ENCODE measurements at regions not wholly inside any gene's neighbourhood (a gene's known extent, or its start where the extent isn't known, plus 50 kb on each side); places are given as distances from the start of the nearest gene placed in this dataset.

DNA sequence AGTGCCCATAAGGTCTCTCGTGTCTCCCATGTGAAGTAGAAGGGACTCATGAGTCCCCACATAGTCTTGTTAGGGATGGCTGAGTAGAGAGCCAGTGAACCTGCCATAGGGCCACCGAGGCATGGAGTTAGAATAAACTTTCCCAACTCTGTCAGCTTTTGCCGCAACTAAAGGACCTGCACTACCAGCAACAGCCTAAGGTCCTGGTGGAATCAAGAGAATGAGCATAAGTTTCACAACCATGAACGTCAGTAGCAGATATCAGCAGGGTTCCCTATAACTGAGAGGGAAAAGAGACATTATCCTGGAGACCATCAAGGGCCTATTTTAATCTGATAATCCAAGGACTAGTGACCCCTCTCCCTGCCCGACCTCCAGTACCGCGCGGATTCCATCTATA is 60.3 kb upstream of the FNDC3B start (continued):
- no peak for TF ChIP-seq EZH2 (IDR thresholded peaks at IDR 0.05; ENCODE audit: low read depth, unreplicated experiment)
- TF ChIP-seq ZNF331 (CRISPR knock-in tag; IDR thresholded peaks at IDR 0.05; ENCODE audit: low read depth): no peak
- no peak for TF ChIP-seq NANOG (IDR thresholded peaks at IDR 0.05; ENCODE audit: borderline replicate concordance)
- TF ChIP-seq, protein P1, sequence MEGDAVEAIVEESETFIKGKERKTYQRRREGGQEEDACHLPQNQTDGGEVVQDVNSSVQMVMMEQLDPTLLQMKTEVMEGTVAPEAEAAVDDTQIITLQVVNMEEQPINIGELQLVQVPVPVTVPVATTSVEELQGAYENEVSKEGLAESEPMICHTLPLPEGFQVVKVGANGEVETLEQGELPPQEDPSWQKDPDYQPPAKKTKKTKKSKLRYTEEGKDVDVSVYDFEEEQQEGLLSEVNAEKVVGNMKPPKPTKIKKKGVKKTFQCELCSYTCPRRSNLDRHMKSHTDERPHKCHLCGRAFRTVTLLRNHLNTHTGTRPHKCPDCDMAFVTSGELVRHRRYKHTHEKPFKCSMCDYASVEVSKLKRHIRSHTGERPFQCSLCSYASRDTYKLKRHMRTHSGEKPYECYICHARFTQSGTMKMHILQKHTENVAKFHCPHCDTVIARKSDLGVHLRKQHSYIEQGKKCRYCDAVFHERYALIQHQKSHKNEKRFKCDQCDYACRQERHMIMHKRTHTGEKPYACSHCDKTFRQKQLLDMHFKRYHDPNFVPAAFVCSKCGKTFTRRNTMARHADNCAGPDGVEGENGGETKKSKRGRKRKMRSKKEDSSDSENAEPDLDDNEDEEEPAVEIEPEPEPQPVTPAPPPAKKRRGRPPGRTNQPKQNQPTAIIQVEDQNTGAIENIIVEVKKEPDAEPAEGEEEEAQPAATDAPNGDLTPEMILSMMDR (conservative IDR thresholded peaks at IDR 0.05; ENCODE audit: low read depth in 2 of 2): no peak
- no peak for TF ChIP-seq CREB1 (CRISPR knock-in tag; IDR thresholded peaks at IDR 0.05; ENCODE audit: low read depth)

DNA sequence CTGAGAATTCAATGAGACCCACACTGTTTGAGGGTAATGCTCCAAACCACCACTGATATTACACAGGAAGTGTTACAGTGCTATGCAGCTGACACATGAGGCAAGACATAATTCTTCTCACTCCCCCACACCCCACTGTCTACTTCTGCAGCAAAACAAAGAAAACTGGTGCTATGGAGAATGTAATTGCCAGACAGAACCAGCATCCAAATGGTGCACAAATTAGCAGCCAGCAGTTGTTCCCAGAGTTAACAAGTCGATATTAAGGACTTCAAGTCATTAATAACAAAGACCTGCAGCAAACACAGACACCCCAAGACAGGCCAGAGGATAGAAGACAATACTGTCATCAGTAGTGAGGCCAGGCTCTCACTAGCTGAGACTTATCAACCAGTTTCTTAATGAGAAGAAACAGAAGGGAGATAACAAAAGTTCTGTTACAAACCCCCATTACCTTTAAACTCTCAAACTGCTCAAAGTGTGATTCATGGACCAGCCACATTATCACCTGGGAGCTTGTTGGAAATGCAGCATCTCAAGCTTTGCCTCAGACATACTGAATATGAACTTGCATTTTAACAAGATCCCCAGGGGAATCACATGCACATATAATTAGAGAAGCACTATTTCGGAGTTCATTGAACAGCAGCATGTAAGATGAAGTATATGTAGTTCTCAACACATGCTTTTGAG is 58.7 kb upstream of the FNDC3B start:
- Mint-ChIP-seq H3K9me3 (no peaks in the 10 kb centered on the region), H3K4me1 (no peaks in the 10 kb centered on the region), H3K27me3 (ENCODE audit: insufficient read depth, low read depth, poor library complexity) (peaks cover 3% of the 10 kb centered on the region), H3K36me3 (ENCODE audit: low read depth) (no peaks in the 10 kb centered on the region), H3K27ac (no peak overlapping the region), H3K4me3 (no peak overlapping the region)
- DNase-seq (ENCODE audit: low spot score): no peak
- Histone ChIP-seq H2AFZ (peak overlapping the region; percentile 19; the same call in 1 of the 2 replicates), H3K4me2 (no peak overlapping the region), H3K4me3 (no peak overlapping the region), H3F3A (replicated peaks; ENCODE audit: low read depth) (no peaks in the 10 kb centered on the region), H3K36me3 (ENCODE audit: insufficient read depth) (no peaks in the 10 kb centered on the region), H3K9me2 (ENCODE audit: insufficient read depth) (peaks cover 5% of the 10 kb centered on the region; the same call in 1 of the 2 replicates), H3K27me3 (ENCODE audit: insufficient read depth) (no peaks in the 10 kb centered on the region), H3K4me1 (ENCODE audit: insufficient read depth) (no peaks in the 10 kb centered on the region), H3K79me2 (replicated peaks; ENCODE audit: insufficient read depth) (no peaks in the 10 kb centered on the region), H4K20me1 (replicated peaks; ENCODE audit: insufficient read depth) (no peaks in the 10 kb centered on the region), H3K27ac (ENCODE audit: low read depth) (no peak overlapping the region)
- no peak for ATAC-seq
- TF ChIP-seq NANOG (IDR thresholded peaks at IDR 0.05; ENCODE audit: borderline replicate concordance) (no peak), EZH2 (IDR thresholded peaks at IDR 0.05; ENCODE audit: low read depth, unreplicated experiment) (no peak), ZNF114 (CRISPR knock-in tag; IDR thresholded peaks at IDR 0.05) (no peak), CREB1 (CRISPR knock-in tag; IDR thresholded peaks at IDR 0.05; ENCODE audit: low read depth) (no peak), STAT1 (IDR thresholded peaks at IDR 0.05; ENCODE audit: unreplicated experiment) (no peak), ZNF331 (CRISPR knock-in tag; IDR thresholded peaks at IDR 0.05; ENCODE audit: low read depth) (no peak), JUNB (IDR thresholded peaks at IDR 0.05; ENCODE audit: unreplicated experiment) (no peak), EZH2phosphoT487 (IDR thresholded peaks at IDR 0.05; ENCODE audit: unreplicated experiment) (no peak), POLR2AphosphoS5 (IDR thresholded peaks at IDR 0.05; ENCODE audit: low read depth) (no peak)
- TF ChIP-seq, protein P2, sequence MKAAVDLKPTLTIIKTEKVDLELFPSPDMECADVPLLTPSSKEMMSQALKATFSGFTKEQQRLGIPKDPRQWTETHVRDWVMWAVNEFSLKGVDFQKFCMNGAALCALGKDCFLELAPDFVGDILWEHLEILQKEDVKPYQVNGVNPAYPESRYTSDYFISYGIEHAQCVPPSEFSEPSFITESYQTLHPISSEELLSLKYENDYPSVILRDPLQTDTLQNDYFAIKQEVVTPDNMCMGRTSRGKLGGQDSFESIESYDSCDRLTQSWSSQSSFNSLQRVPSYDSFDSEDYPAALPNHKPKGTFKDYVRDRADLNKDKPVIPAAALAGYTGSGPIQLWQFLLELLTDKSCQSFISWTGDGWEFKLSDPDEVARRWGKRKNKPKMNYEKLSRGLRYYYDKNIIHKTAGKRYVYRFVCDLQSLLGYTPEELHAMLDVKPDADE (IDR thresholded peaks at IDR 0.05): no peak
- TF ChIP-seq, protein P1 (conservative IDR thresholded peaks at IDR 0.05; ENCODE audit: low read depth in 2 of 2): no peak
- TF ChIP-seq, protein P3, sequence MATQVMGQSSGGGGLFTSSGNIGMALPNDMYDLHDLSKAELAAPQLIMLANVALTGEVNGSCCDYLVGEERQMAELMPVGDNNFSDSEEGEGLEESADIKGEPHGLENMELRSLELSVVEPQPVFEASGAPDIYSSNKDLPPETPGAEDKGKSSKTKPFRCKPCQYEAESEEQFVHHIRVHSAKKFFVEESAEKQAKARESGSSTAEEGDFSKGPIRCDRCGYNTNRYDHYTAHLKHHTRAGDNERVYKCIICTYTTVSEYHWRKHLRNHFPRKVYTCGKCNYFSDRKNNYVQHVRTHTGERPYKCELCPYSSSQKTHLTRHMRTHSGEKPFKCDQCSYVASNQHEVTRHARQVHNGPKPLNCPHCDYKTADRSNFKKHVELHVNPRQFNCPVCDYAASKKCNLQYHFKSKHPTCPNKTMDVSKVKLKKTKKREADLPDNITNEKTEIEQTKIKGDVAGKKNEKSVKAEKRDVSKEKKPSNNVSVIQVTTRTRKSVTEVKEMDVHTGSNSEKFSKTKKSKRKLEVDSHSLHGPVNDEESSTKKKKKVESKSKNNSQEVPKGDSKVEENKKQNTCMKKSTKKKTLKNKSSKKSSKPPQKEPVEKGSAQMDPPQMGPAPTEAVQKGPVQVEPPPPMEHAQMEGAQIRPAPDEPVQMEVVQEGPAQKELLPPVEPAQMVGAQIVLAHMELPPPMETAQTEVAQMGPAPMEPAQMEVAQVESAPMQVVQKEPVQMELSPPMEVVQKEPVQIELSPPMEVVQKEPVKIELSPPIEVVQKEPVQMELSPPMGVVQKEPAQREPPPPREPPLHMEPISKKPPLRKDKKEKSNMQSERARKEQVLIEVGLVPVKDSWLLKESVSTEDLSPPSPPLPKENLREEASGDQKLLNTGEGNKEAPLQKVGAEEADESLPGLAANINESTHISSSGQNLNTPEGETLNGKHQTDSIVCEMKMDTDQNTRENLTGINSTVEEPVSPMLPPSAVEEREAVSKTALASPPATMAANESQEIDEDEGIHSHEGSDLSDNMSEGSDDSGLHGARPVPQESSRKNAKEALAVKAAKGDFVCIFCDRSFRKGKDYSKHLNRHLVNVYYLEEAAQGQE (IDR thresholded peaks at IDR 0.05; ENCODE audit: unreplicated experiment): no peak

All from GM23338 (cell line).